Liver (tissue), 8 donors: ENCODE measurements at regions not wholly inside any gene's neighbourhood (a gene's known extent, or its start where the extent isn't known, plus 50 kb on each side); places are given as distances from the start of the nearest gene placed in this dataset.
"Not testable (repeated sequence)": the region's sequence is repeated elsewhere in the genome, so short reads cannot be mapped to it uniquely, and the experiment has no call there.

Source experiments
- DNase-seq: peaks from one replicate; pipeline ENCODE4 v3.0.0-alpha.2; 2017; ENCODE audit warnings: low spot score
- H3K27ac ChIP-seq, 2 donors: one replicate each; pipeline ENCODE4 v1.7.0; 2013; ENCODE audit warnings: inconsistent platforms in 2 of 2, low read length in 2 of 2, control low read depth in 1 of 2, low read depth in 1 of 2, mild to moderate bottlenecking in 1 of 2
- H3K27me3 ChIP-seq, 4 donors: one replicate each; pipeline versions ENCODE4 v1.6.1 to v1.7.0; 2013; ENCODE audit warnings: low read length in 3 of 4, inconsistent platforms in 1 of 4, mild to moderate bottlenecking in 1 of 4, moderate library complexity in 1 of 4; ENCODE audit not compliant: control insufficient read depth in 4 of 4, insufficient read depth in 4 of 4
- H3K36me3 ChIP-seq, 4 donors: one replicate each; pipeline versions ENCODE4 v1.6.1 to v1.7.0; 2013; ENCODE audit warnings: low read length in 3 of 4, mild to moderate bottlenecking in 3 of 4, low read depth in 1 of 4, moderate library complexity in 1 of 4; ENCODE audit not compliant: control insufficient read depth in 4 of 4, insufficient read depth in 3 of 4
- H3K4me1 ChIP-seq, 4 donors: one replicate each; pipeline versions ENCODE4 v1.6.1 to v1.7.0; 2013; ENCODE audit warnings: low read length in 3 of 4, mild to moderate bottlenecking in 3 of 4, moderate library complexity in 1 of 4; ENCODE audit not compliant: control insufficient read depth in 4 of 4, insufficient read depth in 4 of 4
- H3K4me3 ChIP-seq, 3 donors: one replicate each; pipeline versions ENCODE4 v1.6.1 to v1.7.0; 2013; ENCODE audit warnings: low read length in 3 of 3, control low read depth in 1 of 3, low read depth in 1 of 3, mild to moderate bottlenecking in 1 of 3
- H3K9ac ChIP-seq, 2 donors: one replicate each; pipeline ENCODE4 v1.7.0; 2013; ENCODE audit warnings: low read length in 2 of 2, mild to moderate bottlenecking in 2 of 2, moderate library complexity in 2 of 2, control low read depth in 1 of 2, low read depth in 1 of 2
- H3K9me3 ChIP-seq, 4 donors: one replicate each; pipeline versions ENCODE4 v1.6.1 to v1.7.0; 2013; ENCODE audit warnings: low read length in 3 of 4; ENCODE audit not compliant: control insufficient read depth in 4 of 4
- EGR1 ChIP-seq, 2 donors: IDR thresholded peaks; 2 replicates each; pipeline ENCODE4 v1.6.1; 2016 to 2018; ENCODE audit warnings: antibody characterized with exemption in 2 of 2, low read depth in 2 of 2
- HNF4A ChIP-seq, 2 donors: conservative IDR thresholded peaks; 2 replicates each; pipeline ENCODE4 v1.6.1; 2016; ENCODE audit warnings: antibody characterized with exemption in 2 of 2, mild to moderate bottlenecking in 2 of 2
- JUND ChIP-seq, 2 donors: IDR thresholded peaks; 2 replicates each; pipeline ENCODE4 v1.6.1; 2016; ENCODE audit warnings: antibody characterized with exemption in 2 of 2
- whole genome bisulfite sequencing: extraction: QIAGEN DNeasy Blood & Tissue Kit; methylation state at CpG from one replicate; pipeline ENCODE4 v1.1.7; 2013; 5-methylcytosine and 5-hydroxymethylcytosine counted together
- TF ChIP-seq, protein P1 (sequence below): fragments of 150-350 bp; IDR thresholded peaks from 2 replicates; pipeline ENCODE4 v1.5.1; 2017; ENCODE audit warnings: improper control_type of control experiment, low read depth, low read length; ENCODE audit not compliant: missing input control
- TF ChIP-seq, protein P2 (sequence below): IDR thresholded peaks from 2 replicates; pipeline ENCODE4 v1.6.1; 2016; ENCODE audit warnings: antibody characterized with exemption
- donor health status: healthy.
- donor health status: healthy.
- donor health status: healthy.
- donor health status: healthy.
- donor health status: healthy.

DNA sequence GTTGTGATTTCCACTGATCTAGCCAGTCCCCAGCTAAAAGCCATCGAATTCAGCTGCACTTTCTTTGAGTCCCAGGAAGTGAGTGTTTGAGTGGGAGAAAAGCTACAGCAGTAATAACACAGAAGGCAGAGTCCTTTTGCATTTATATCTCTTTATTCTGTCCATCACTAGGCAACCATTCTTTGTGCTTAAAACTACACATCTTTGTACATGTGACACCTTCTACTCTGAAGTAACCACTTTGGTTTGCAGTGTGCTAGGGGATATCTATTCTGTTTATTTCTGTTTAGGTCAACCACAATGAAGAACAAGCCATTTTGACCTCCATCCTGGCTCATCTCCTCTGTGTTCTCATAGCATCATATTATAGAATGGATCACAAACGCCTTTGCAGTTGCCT, 226.0 kb upstream of the SERP2 start:
- peaks cover 0 to 14% (median 9%) of the 10 kb centered on the region in 4 donors for H3K4me1 ChIP-seq
- 88% methylated on average over 2 of the region's 2 CpGs for WGBS
- no peaks in the 10 kb centered on the region for H3K9me3 ChIP-seq
- TF ChIP-seq JUND (IDR thresholded peaks at IDR 0.05) (no peak), HNF4A (conservative IDR thresholded peaks at IDR 0.05) (no peak)
- TF ChIP-seq, protein P1, sequence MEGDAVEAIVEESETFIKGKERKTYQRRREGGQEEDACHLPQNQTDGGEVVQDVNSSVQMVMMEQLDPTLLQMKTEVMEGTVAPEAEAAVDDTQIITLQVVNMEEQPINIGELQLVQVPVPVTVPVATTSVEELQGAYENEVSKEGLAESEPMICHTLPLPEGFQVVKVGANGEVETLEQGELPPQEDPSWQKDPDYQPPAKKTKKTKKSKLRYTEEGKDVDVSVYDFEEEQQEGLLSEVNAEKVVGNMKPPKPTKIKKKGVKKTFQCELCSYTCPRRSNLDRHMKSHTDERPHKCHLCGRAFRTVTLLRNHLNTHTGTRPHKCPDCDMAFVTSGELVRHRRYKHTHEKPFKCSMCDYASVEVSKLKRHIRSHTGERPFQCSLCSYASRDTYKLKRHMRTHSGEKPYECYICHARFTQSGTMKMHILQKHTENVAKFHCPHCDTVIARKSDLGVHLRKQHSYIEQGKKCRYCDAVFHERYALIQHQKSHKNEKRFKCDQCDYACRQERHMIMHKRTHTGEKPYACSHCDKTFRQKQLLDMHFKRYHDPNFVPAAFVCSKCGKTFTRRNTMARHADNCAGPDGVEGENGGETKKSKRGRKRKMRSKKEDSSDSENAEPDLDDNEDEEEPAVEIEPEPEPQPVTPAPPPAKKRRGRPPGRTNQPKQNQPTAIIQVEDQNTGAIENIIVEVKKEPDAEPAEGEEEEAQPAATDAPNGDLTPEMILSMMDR = no peak
- TF ChIP-seq, protein P2, sequence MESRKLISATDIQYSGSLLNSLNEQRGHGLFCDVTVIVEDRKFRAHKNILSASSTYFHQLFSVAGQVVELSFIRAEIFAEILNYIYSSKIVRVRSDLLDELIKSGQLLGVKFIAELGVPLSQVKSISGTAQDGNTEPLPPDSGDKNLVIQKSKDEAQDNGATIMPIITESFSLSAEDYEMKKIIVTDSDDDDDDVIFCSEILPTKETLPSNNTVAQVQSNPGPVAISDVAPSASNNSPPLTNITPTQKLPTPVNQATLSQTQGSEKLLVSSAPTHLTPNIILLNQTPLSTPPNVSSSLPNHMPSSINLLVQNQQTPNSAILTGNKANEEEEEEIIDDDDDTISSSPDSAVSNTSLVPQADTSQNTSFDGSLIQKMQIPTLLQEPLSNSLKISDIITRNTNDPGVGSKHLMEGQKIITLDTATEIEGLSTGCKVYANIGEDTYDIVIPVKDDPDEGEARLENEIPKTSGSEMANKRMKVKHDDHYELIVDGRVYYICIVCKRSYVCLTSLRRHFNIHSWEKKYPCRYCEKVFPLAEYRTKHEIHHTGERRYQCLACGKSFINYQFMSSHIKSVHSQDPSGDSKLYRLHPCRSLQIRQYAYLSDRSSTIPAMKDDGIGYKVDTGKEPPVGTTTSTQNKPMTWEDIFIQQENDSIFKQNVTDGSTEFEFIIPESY = no peak
- H3K27me3 ChIP-seq = no peaks in the 10 kb centered on the region
- DNase-seq = no peak
- no peak overlapping the region for H3K27ac ChIP-seq
- no peak overlapping the region for H3K4me3 ChIP-seq
- peaks cover 0 to 5% (median 0%) of the 10 kb centered on the region in 4 donors for H3K36me3 ChIP-seq
- H3K9ac ChIP-seq = no peak overlapping the region

GRCh38 chr13:44148159-44148914, 225.3 kb upstream of the SERP2 start:
- Histone ChIP-seq H3K9me3 (no peaks in the 10 kb centered on the region), H3K27ac (no peak overlapping the region), H3K9ac (no peak overlapping the region), H3K27me3 (no peaks in the 10 kb centered on the region), H3K4me1 (peaks cover 0 to 9% (median 6%) of the 10 kb centered on the region in 4 donors), H3K36me3 (peaks cover 0 to 5% (median 0%) of the 10 kb centered on the region in 4 donors), H3K4me3 (no peak overlapping the region)
- TF ChIP-seq EGR1 (IDR thresholded peaks at IDR 0.05; ENCODE audit: low read depth in 2 of 2) = no peak
- TF ChIP-seq, protein P1 = no peak
- 96% methylated on average over 5 of the region's 5 CpGs for WGBS
- no peak for DNase-seq

- not testable (repeated sequence) for H3K27ac ChIP-seq, H3K36me3 ChIP-seq, H3K4me3 ChIP-seq, H3K27me3 ChIP-seq, H3K4me1 ChIP-seq, DNase-seq, H3K9ac ChIP-seq, H3K9me3 ChIP-seq
- WGBS = 95% methylated on average over 3 of the region's 3 CpGs
Observed at GRCh38 chr13:44149231-44149630, 224.4 kb upstream of the SERP2 start.
